Heart right ventricle (tissue), 16 donors: ENCODE measurements at regions not wholly inside any gene's neighbourhood (a gene's known extent, or its start where the extent isn't known, plus 50 kb on each side); places are given as distances from the start of the nearest gene placed in this dataset.

Source experiments
- ATAC-seq, 8 donors: fragments of 200-7000 bp; cut with Tn5 transposase; one replicate each; pipeline ENCODE4 v1.9.1; 2020; ENCODE audit warnings: mild to moderate bottlenecking in 8 of 8, moderate library complexity in 8 of 8, moderate number of reproducible peaks in 1 of 8
- DNase-seq, 2 donors: peaks; one replicate each; pipeline ENCODE4 v3.0.0-alpha.2; 2020
- H3K27ac ChIP-seq, 10 donors: fragments of 200-600 bp; sonication (generic) in 2 of 10; one replicate each; pipeline versions ENCODE4 v1.5.0 to v1.8.0; 2020 to 2022; ENCODE audit warnings: mild to moderate bottlenecking in 3 of 10
- H3K27me3 ChIP-seq, 7 donors: fragments of 200-600 bp; one replicate each; pipeline ENCODE4 v1.8.0; 2021 to 2022; ENCODE audit warnings: mild to moderate bottlenecking in 2 of 7
- H3K36me3 ChIP-seq, 9 donors: fragments of 200-600 bp; sonication (generic) in 1 of 9; one replicate each; pipeline versions ENCODE4 v1.5.0 to v1.8.0; 2020 to 2022; ENCODE audit warnings: mild to moderate bottlenecking in 2 of 9
- H3K4me1 ChIP-seq, 9 donors: fragments of 200-600 bp; sonication (generic) in 1 of 9; one replicate each; pipeline versions ENCODE4 v1.5.0 to v1.8.0; 2020 to 2022; ENCODE audit warnings: mild to moderate bottlenecking in 4 of 9
- H3K4me3 ChIP-seq, 10 donors: fragments of 200-600 bp; sonication (generic) in 2 of 10; one replicate each; pipeline versions ENCODE4 v1.5.0 to v1.8.0; 2020 to 2022; ENCODE audit warnings: mild to moderate bottlenecking in 7 of 10, moderate library complexity in 2 of 10
- H3K9me3 ChIP-seq, 11 donors: fragments of 200-600 bp in 10 of 11; sonication (generic) in 2 of 11; one replicate each; pipeline versions ENCODE4 v1.5.0 to v1.8.0; 2013 to 2022; ENCODE audit warnings: mild to moderate bottlenecking in 2 of 11, control low read depth in 1 of 11, moderate library complexity in 1 of 11
- CTCF ChIP-seq, 9 donors: fragments of 200-600 bp; sonication (generic) in 2 of 9; IDR thresholded peaks; one replicate each; pipeline versions ENCODE4 v1.5.0 to v1.8.0; 2021 to 2022; ENCODE audit warnings: antibody characterized with exemption in 9 of 9, mild to moderate bottlenecking in 5 of 9, moderate library complexity in 1 of 9
- WGBS, 2 donors: extraction: QIAGEN DNeasy Blood & Tissue Kit; methylation state at CpG; one replicate each; pipeline ENCODE4 v1.1.7; 2013; ENCODE audit warnings: inconsistent platforms in 1 of 2; 5-methylcytosine and 5-hydroxymethylcytosine counted together
- intact Hi-C, 10 donors: fragments of 100-400 bp; cut with DNase I; formaldehyde crosslinking; loops; one replicate each; pipeline versions ENCODE4 v1.11.1 to v1.14.2; 2022
- donor health status: Arrhythmogenic right ventricular cardiomyopathy.
- donor health status: ischemic (EF 13 %, LVEDD 7.1; RV severe dilation, severe dysfunction).
- donor health status: healthy with polysubstance abuse.
- donor health status: DM: no; HTN: yes; CAD: no.
- donor health status: DM: no; HTN: no; CAD: no.
- donor health status: ischemic (EF 25% LVEDD 6.9; RV normal size, moderate dysfunction).
- donor health status: ischemic (EF 25% LVEDD 5.7; RV mildly dilated, moderate dysfunction).
- donor health status: healthy.
- donor health status: DM: yes; HTN: yes; CAD: no.
- donor health status: Ischemic cardiomyopathy.
- donor health status: ischemic (EF 35%, LVEDD 5.7; RV mildly dilated, moderate dysfunction).
- donor health status: nonischemic (EF 11% LVEDD 7.7; RV severe dilation, severe dysfunction).
- donor health status: DM: yes; HTN: yes; CAD: no.
- donor health status: PGD.
- donor health status: ischemic (EF 29% LVEDD 5.4; RV normal size, mild dysfunction).
- donor health status: nonischemic (EF 23%, LVEDD 6.1; RV moderate dilation, normal function).

GRCh38 chr15:96564546-96564945 lies 234.0 kb downstream of the NR2F2 start:
- intact Hi-C loops: loop anchor here in 1 of 10 donors (2.0 kb wide), 1 partner anchor 20 kb away; no protein-coding TSS in a partner anchor
- Histone ChIP-seq H3K9me3 (peaks cover 0 to 18% (median 6%) of the 10 kb centered on the region in 11 donors), H3K4me1 (no peaks in the 10 kb centered on the region), H3K27ac (no peak overlapping the region), H3K36me3 (no peaks in the 10 kb centered on the region), H3K4me3 (no peak overlapping the region), H3K27me3 (no peaks in the 10 kb centered on the region)
- TF ChIP-seq CTCF (IDR thresholded peaks at IDR 0.05): no peak
- WGBS, 2 donors: 77 to 81% methylated on average over 3 of the region's 3 CpGs
- ATAC-seq (no peak), DNase-seq (no peak)

- intact Hi-C loops: loop anchor here in 1 of 10 donors (2.0 kb wide), 1 partner anchor 20 kb away; no protein-coding TSS in a partner anchor
- H3K4me1 ChIP-seq: no peaks in the 10 kb centered on the region
- H3K4me3 ChIP-seq: no peak overlapping the region
- H3K27ac ChIP-seq: no peak overlapping the region
- peaks cover 0 to 18% (median 6%) of the 10 kb centered on the region in 11 donors for H3K9me3 ChIP-seq
- no peak for ATAC-seq
- 80 to 85% methylated on average over 2 of the region's 2 CpGs for WGBS, 2 donors
- no peaks in the 10 kb centered on the region for H3K27me3 ChIP-seq
- H3K36me3 ChIP-seq: no peaks in the 10 kb centered on the region
- no peak for DNase-seq
- no peak for TF ChIP-seq CTCF (IDR thresholded peaks at IDR 0.05)
Observed at GRCh38 chr15:96565266-96565665, 234.8 kb downstream of the NR2F2 start.

- ATAC-seq: no peak
Observed at GRCh38 chr15:96574782-96575181, 244.3 kb downstream of the NR2F2 start.

GRCh38 chr15:96576596-96576995 lies 246.1 kb downstream of the NR2F2 start:
- peaks cover 0 to 8% (median 0%) of the 10 kb centered on the region in 7 donors for H3K27me3 ChIP-seq
- H3K9me3 ChIP-seq: peaks cover 0 to 10% (median 0%) of the 10 kb centered on the region in 11 donors
- no peaks in the 10 kb centered on the region for H3K4me1 ChIP-seq
- no peak for DNase-seq
- no peaks in the 10 kb centered on the region for H3K36me3 ChIP-seq
- no peak for TF ChIP-seq CTCF (IDR thresholded peaks at IDR 0.05)
- intact Hi-C loops: no loop called here
- ATAC-seq: no peak
- WGBS, 2 donors: 88 to 91% methylated on average over 6 of the region's 6 CpGs
- no peak overlapping the region for H3K27ac ChIP-seq
- no peak overlapping the region for H3K4me3 ChIP-seq

More at GRCh38 chr15:96574782-96575181, 244.3 kb downstream of the NR2F2 start:
- no peak for DNase-seq
- no peaks in the 10 kb centered on the region for H3K4me1 ChIP-seq
- H3K4me3 ChIP-seq: no peak overlapping the region
- H3K36me3 ChIP-seq: no peaks in the 10 kb centered on the region
- intact Hi-C loops: no loop called here
- peaks cover 0 to 10% (median 0%) of the 10 kb centered on the region in 11 donors for H3K9me3 ChIP-seq
- WGBS, 2 donors: 88 to 90% methylated on average over 10 of the region's 10 CpGs
- no peak overlapping the region for H3K27ac ChIP-seq
- peaks cover 0 to 7% (median 0%) of the 10 kb centered on the region in 7 donors for H3K27me3 ChIP-seq
- TF ChIP-seq CTCF (IDR thresholded peaks at IDR 0.05): no peak
